ENCODE measurements at regions not wholly inside any gene's neighbourhood (a gene's known extent, or its start where the extent isn't known, plus 50 kb on each side); places are given as distances from the start of the nearest gene placed in this dataset.

GRCh38 chr20:50308513-50309279 lies 118.1 kb downstream of the CEBPB start (continued):
- TF ChIP-seq ARID3A (IDR thresholded peaks at IDR 0.05; ENCODE audit: borderline replicate concordance, low read depth, low read length) (no peak), CTCF (IDR thresholded peaks at IDR 0.05 in 2 of 3, conservative IDR thresholded peaks at IDR 0.05 in 1 of 3; ENCODE audit: insufficient read depth in 2 of 3, low read depth in 1 of 3, low read length in 3 of 3) (peak in 1 of 3 experiments; percentile 26; a peak in 2 of 6 replicates), HDAC8 (tag; IDR thresholded peaks at IDR 0.05) (no peak), ZNF707 (CRISPR knock-in tag; conservative IDR thresholded peaks at IDR 0.05) (no peak), CTBP1 (IDR thresholded peaks at IDR 0.05; ENCODE audit: borderline replicate concordance) (peak; percentile 19; the same call in 1 of the 2 replicates), ATF1 (CRISPR knock-in tag; IDR thresholded peaks at IDR 0.05) (no peak), ATF1 (tag; IDR thresholded peaks at IDR 0.05) (peak; percentile 71)
- TF ChIP-seq, protein P1, sequence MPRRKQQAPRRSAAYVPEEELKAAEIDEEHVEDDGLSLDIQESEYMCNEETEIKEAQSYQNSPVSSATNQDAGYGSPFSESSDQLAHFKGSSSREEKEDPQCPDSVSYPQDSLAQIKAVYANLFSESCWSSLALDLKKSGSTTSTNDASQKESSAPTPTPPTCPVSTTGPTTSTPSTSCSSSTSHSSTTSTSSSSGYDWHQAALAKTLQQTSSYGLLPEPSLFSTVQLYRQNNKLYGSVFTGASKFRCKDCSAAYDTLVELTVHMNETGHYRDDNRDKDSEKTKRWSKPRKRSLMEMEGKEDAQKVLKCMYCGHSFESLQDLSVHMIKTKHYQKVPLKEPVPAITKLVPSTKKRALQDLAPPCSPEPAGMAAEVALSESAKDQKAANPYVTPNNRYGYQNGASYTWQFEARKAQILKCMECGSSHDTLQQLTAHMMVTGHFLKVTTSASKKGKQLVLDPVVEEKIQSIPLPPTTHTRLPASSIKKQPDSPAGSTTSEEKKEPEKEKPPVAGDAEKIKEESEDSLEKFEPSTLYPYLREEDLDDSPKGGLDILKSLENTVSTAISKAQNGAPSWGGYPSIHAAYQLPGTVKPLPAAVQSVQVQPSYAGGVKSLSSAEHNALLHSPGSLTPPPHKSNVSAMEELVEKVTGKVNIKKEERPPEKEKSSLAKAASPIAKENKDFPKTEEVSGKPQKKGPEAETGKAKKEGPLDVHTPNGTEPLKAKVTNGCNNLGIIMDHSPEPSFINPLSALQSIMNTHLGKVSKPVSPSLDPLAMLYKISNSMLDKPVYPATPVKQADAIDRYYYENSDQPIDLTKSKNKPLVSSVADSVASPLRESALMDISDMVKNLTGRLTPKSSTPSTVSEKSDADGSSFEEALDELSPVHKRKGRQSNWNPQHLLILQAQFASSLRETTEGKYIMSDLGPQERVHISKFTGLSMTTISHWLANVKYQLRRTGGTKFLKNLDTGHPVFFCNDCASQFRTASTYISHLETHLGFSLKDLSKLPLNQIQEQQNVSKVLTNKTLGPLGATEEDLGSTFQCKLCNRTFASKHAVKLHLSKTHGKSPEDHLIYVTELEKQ (CRISPR knock-in tag; IDR thresholded peaks at IDR 0.05): no peak

Measured in K562 (cell line).